Epidermal melanocyte (primary cell): ENCODE measurements at regions not wholly inside any gene's neighbourhood (a gene's known extent, or its start where the extent isn't known, plus 50 kb on each side); places are given as distances from the start of the nearest gene placed in this dataset.

Experiments
- DNase-seq: peaks from one replicate; pipeline ENCODE4 v3.0.0; 2011; ENCODE audit warnings: low spot score; ENCODE audit not compliant: insufficient read length

- DNase-seq, result no peak
Observed at GRCh38 chr15:46620392-46621013, 985.7 kb downstream of the SQOR start.

GRCh38 chr15:46622851-46623250 lies 988.0 kb downstream of the SQOR start:
- no peak for DNase-seq

GRCh38 chr15:46636206-46636605 lies 1001.4 kb downstream of the SQOR start:
- DNase-seq, result no peak

- DNase-seq, result no peak
Observed at GRCh38 chr15:46644501-46645481, 1010.0 kb downstream of the SQOR start.

- no peak for DNase-seq
Observed at GRCh38 chr15:46646490-46646889, 1011.7 kb downstream of the SQOR start.

GRCh38 chr15:46647046-46647445 lies 1012.2 kb downstream of the SQOR start:
- DNase-seq, result no peak

GRCh38 chr15:46652266-46652665 lies 1017.4 kb downstream of the SQOR start:
- no peak for DNase-seq

- DNase-seq, result no peak
Observed at GRCh38 chr15:46654993-46655392, 1020.2 kb downstream of the SQOR start.

- no peak for DNase-seq
Observed at GRCh38 chr15:46660096-46660842, 1025.4 kb downstream of the SQOR start.

- no peak for DNase-seq
Observed at GRCh38 chr15:46670258-46670657, 1035.4 kb downstream of the SQOR start.

- no peak for DNase-seq
Observed at GRCh38 chr15:46671336-46671735, 1036.5 kb downstream of the SQOR start.

- no peak for DNase-seq
Observed at GRCh38 chr15:46672041-46672440, 1037.2 kb downstream of the SQOR start.

GRCh38 chr15:46676233-46677206 lies 1040.8 kb upstream of the SEMA6D start:
- DNase-seq, result no peak

GRCh38 chr15:46677491-46677890 lies 1039.8 kb upstream of the SEMA6D start:
- DNase-seq, result no peak

GRCh38 chr15:46681901-46682300 lies 1035.4 kb upstream of the SEMA6D start:
- no peak for DNase-seq

- no peak for DNase-seq
Observed at GRCh38 chr15:46682969-46683791, 1034.1 kb upstream of the SEMA6D start.

- DNase-seq, result no peak
Observed at GRCh38 chr15:46685096-46685495, 1032.2 kb upstream of the SEMA6D start.

- no peak for DNase-seq
Observed at GRCh38 chr15:46685681-46686080, 1031.6 kb upstream of the SEMA6D start.

GRCh38 chr15:46696281-46696680 lies 1021.0 kb upstream of the SEMA6D start:
- DNase-seq, result no peak

GRCh38 chr15:46701346-46701745 lies 1016.0 kb upstream of the SEMA6D start:
- DNase-seq, result no peak
